OCI-LY1 (cell line): ENCODE measurements at regions not wholly inside any gene's neighbourhood (a gene's known extent, or its start where the extent isn't known, plus 50 kb on each side); places are given as distances from the start of the nearest gene placed in this dataset.
"Not testable (repeated sequence)": the region's sequence is repeated elsewhere in the genome, so short reads cannot be mapped to it uniquely, and the experiment has no call there.

Experiments used
- H2AFZ ChIP-seq: fragments of 200-600 bp; sonication (generic), shearing (Covaris generic); 2 replicates; pipeline ENCODE4 v1.6.0; 2014; ENCODE audit warnings: antibody characterized with exemption, mild to moderate bottlenecking, low read length
- H3F3A ChIP-seq: fragments of 200-600 bp; sonication (generic), shearing (Covaris generic); 2 replicates; pipeline ENCODE4 v1.6.0; 2014; ENCODE audit warnings: mild to moderate bottlenecking, antibody characterized with exemption, low read length, moderate library complexity; ENCODE audit not compliant: insufficient read depth
- H3K27ac ChIP-seq: fragments of 200-600 bp; sonication (generic); 2 replicates; pipeline ENCODE4 v1.5.1; 2014; ENCODE audit warnings: low read length, mixed run types, mild to moderate bottlenecking, low read depth; ENCODE audit not compliant: poor library complexity, severe bottlenecking
- H3K27me3 ChIP-seq: fragments of 200-600 bp; sonication (generic); 2 replicates; pipeline ENCODE4 v1.6.0; 2014; ENCODE audit warnings: antibody characterized with exemption, mild to moderate bottlenecking, low read length, moderate library complexity; ENCODE audit not compliant: insufficient read depth
- H3K36me3 ChIP-seq: fragments of 200-600 bp; sonication (generic); 2 replicates; pipeline ENCODE4 v1.6.1; 2014; ENCODE audit warnings: mild to moderate bottlenecking, antibody characterized with exemption, low read length, moderate library complexity, mixed read lengths; ENCODE audit not compliant: insufficient read depth
- H3K4me1 ChIP-seq: fragments of 200-600 bp; sonication (generic); 2 replicates; pipeline ENCODE4 v1.5.1; 2014; ENCODE audit warnings: mild to moderate bottlenecking, low read length, moderate library complexity; ENCODE audit not compliant: insufficient read depth, severe bottlenecking
- H3K4me2 ChIP-seq: fragments of 200-600 bp; sonication (generic), shearing (Covaris generic); 2 replicates; pipeline ENCODE4 v1.6.1; 2014; ENCODE audit warnings: low read length
- H3K4me3 ChIP-seq: fragments of 200-600 bp; sonication (generic); 2 replicates; pipeline ENCODE4 v1.5.1; 2014; ENCODE audit warnings: low read length, low read depth, mild to moderate bottlenecking, mixed read lengths; ENCODE audit not compliant: poor library complexity, severe bottlenecking
- H3K79me2 ChIP-seq: fragments of 200-600 bp; shearing (Covaris generic); 2 replicates; pipeline ENCODE4 v1.6.1; 2016; ENCODE audit warnings: mixed run types, low read length, mixed read lengths; ENCODE audit not compliant: insufficient read depth
- H3K9ac ChIP-seq: fragments of 200-600 bp; sonication (generic), shearing (Covaris generic); 2 replicates; pipeline ENCODE4 v1.6.1; 2014; ENCODE audit warnings: mild to moderate bottlenecking, low read length, mixed read lengths
- H3K9me2 ChIP-seq: fragments of 200-600 bp; sonication (generic), shearing (Covaris generic); 2 replicates; pipeline ENCODE4 v1.6.1; 2014; ENCODE audit warnings: low read depth, mild to moderate bottlenecking, low read length, mixed read lengths
- H3K9me3 ChIP-seq: fragments of 200-600 bp; shearing (Covaris generic); 2 replicates; pipeline ENCODE4 v1.6.1; 2014; ENCODE audit warnings: low read length, mixed read lengths
- H4K20me1 ChIP-seq: fragments of 200-600 bp; sonication (generic), shearing (Covaris generic); 2 replicates; pipeline ENCODE4 v1.6.0; 2016; ENCODE audit warnings: mild to moderate bottlenecking, low read length; ENCODE audit not compliant: insufficient read depth
- EZH2 ChIP-seq: fragments of 200-600 bp; sonication (generic), shearing (Covaris generic); IDR thresholded peaks from 2 replicates; pipeline ENCODE4 v1.8.0; 2017; ENCODE audit warnings: borderline replicate concordance, mixed run types, mild to moderate bottlenecking, antibody characterized with exemption, low read length, moderate library complexity, mixed read lengths
- TF ChIP-seq, protein P1 (sequence below): fragments of 200-600 bp; sonication (generic), shearing (Covaris generic); IDR thresholded peaks from 2 replicates; pipeline ENCODE4 v1.5.1; 2017; ENCODE audit warnings: mild to moderate bottlenecking, antibody characterized with exemption, low read length, moderate library complexity, mixed read lengths

DNA sequence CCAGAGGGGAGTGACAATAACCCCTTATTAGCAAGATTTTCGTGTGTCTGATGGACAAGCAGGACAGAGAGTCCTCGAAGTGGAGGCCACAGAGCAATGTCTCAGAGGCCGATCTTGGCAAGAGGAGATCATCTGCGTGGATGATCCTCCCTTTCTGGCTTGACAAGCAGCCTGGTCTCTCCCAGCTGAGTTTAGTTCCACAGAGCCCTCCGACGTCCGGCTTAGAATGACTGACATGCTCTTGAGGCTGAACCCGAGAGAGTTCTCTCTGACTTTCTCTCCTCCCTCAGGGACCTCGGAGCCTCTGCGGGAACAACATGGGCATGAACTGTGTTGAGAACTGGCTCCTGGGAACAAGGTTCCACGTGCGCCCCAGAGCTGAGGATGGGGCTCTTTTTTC lies 180.7 kb upstream of the PFKP start:
- H3K36me3 ChIP-seq: no peaks in the 10 kb centered on the region
- H2AFZ ChIP-seq: no peak overlapping the region
- H3K4me3 ChIP-seq: no peak overlapping the region
- H3K4me2 ChIP-seq: no peak overlapping the region
- no peaks in the 10 kb centered on the region for H3K4me1 ChIP-seq
- H3K79me2 ChIP-seq: no peaks in the 10 kb centered on the region
- no peaks in the 10 kb centered on the region for H3F3A ChIP-seq
- no peak overlapping the region for H3K27ac ChIP-seq
- TF ChIP-seq, protein P1, sequence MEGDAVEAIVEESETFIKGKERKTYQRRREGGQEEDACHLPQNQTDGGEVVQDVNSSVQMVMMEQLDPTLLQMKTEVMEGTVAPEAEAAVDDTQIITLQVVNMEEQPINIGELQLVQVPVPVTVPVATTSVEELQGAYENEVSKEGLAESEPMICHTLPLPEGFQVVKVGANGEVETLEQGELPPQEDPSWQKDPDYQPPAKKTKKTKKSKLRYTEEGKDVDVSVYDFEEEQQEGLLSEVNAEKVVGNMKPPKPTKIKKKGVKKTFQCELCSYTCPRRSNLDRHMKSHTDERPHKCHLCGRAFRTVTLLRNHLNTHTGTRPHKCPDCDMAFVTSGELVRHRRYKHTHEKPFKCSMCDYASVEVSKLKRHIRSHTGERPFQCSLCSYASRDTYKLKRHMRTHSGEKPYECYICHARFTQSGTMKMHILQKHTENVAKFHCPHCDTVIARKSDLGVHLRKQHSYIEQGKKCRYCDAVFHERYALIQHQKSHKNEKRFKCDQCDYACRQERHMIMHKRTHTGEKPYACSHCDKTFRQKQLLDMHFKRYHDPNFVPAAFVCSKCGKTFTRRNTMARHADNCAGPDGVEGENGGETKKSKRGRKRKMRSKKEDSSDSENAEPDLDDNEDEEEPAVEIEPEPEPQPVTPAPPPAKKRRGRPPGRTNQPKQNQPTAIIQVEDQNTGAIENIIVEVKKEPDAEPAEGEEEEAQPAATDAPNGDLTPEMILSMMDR: no peak
- TF ChIP-seq EZH2: no peak
- no peaks in the 10 kb centered on the region for H4K20me1 ChIP-seq
- H3K27me3 ChIP-seq: no peaks in the 10 kb centered on the region
- no peaks in the 10 kb centered on the region for H3K9me3 ChIP-seq
- H3K9me2 ChIP-seq: no peaks in the 10 kb centered on the region
- H3K9ac ChIP-seq: no peak overlapping the region

DNA sequence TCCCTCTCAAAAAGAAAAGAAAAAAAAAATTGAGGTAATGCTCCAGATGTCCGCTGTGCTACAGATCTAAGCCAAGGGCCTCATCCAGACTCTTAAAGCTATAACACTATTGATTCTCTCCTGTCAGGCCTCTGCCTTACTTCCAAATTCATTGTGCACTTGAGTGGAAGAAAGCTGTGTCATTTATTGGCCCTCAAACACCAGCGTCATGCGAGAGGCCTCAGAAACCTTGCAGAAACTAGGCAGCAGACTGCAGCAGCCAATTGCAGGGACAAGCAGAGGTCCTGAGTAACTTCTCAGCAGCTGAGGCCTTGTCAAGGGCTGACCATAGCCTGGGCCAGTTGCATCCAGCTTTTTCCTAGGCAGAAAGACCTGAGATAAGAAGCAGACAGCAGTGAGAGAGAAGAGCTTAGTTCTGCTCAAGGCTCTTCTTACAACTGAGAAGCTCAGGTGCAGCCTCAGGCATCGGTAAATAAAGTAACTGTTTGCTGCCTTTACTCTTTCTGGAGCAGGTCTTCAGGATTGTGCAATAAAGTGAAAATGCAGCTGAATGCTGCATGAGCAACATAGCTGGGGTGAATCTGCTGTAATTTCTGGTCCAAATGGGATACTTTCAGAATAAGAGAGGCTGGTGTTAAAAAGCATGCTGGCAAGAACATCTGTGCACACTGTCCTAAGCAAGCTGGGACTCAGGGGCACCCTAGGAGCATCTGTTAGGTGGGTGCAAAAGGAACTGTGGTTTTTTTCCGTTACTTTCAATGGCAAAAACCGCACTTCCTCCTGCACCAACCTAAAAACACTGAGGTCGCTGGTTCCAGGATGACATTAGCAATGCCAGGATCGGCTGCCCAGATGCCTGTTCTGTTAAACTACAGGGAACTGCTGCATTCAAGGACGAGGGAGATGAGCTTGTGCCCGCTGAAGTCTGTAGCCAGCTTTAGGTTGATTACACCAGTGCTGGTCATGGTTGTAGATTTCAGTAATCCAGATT lies 181.8 kb upstream of the PFKP start:
- no peaks in the 10 kb centered on the region for H3K79me2 ChIP-seq
- no peaks in the 10 kb centered on the region for H4K20me1 ChIP-seq
- no peaks in the 10 kb centered on the region for H3K4me1 ChIP-seq
- no peaks in the 10 kb centered on the region for H3K27me3 ChIP-seq
- H3K9me2 ChIP-seq: no peaks in the 10 kb centered on the region
- H3K36me3 ChIP-seq: no peaks in the 10 kb centered on the region
- H3F3A ChIP-seq: no peaks in the 10 kb centered on the region
- H3K4me2 ChIP-seq: no peak overlapping the region
- H3K9ac ChIP-seq: no peak overlapping the region
- no peak overlapping the region for H2AFZ ChIP-seq
- H3K4me3 ChIP-seq: no peak overlapping the region
- no peak for TF ChIP-seq EZH2
- TF ChIP-seq, protein P1: no peak
- no peaks in the 10 kb centered on the region for H3K9me3 ChIP-seq
- no peak overlapping the region for H3K27ac ChIP-seq

DNA sequence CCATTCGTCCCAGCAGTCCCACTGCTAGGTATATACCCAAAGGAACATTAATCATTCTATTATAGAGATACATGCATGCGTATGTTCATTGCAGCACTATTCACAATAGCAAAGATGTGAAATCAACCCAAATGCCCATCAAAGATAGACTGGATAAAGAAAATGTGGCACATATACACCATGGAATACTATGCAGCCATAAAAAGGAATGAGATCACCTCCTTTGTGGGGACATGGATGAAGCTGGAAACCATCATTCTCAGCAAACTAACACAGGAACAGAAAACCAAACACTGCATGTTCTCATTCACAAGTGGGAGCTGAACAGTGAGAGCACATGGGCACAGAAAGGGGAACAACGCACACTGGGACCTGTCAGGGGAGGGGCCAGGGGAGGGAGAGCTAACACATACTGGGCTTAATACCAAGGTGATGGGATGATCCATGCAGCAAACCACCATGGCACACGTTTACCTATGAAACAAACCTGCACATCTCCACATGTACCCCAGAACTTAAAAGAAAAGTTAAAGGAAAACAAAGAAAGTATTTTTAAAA lies 183.3 kb upstream of the PFKP start:
- not testable (repeated sequence) for H2AFZ ChIP-seq, H3K27ac ChIP-seq, H3K9ac ChIP-seq, H3K9me2 ChIP-seq, H3F3A ChIP-seq, H3K4me2 ChIP-seq, H4K20me1 ChIP-seq, H3K36me3 ChIP-seq, H3K4me1 ChIP-seq, H3K27me3 ChIP-seq, H3K9me3 ChIP-seq, H3K79me2 ChIP-seq, H3K4me3 ChIP-seq
